ENCODE measurements at regions not wholly inside any gene's neighbourhood (a gene's known extent, or its start where the extent isn't known, plus 50 kb on each side); places are given as distances from the start of the nearest gene placed in this dataset.

GRCh38 chr14:34040766-34041165, 89.9 kb upstream of the EGLN3 start:
- TF ChIP-seq POLR2A (IDR thresholded peaks at IDR 0.05; ENCODE audit: low read depth, low read length) (no peak), POLR2AphosphoS5 (IDR thresholded peaks at IDR 0.05; ENCODE audit: insufficient read depth, low read depth, low read length) (no peak), MYC (IDR thresholded peaks at IDR 0.05; ENCODE audit: low read depth, low read length) (no peak), CTCF (IDR thresholded peaks at IDR 0.05; ENCODE audit: extremely low read depth in 1 of 2, insufficient read depth in 1 of 2, low read depth in 1 of 2, low read length in 2 of 2) (no peak), JUN (IDR thresholded peaks at IDR 0.05; ENCODE audit: borderline replicate concordance, insufficient read depth, insufficient read length, low read depth) (no peak), MAX (IDR thresholded peaks at IDR 0.05; ENCODE audit: insufficient read depth, insufficient read length) (no peak), EZH2 (IDR thresholded peaks at IDR 0.05; ENCODE audit: borderline replicate concordance, low read depth, low read length, severe bottlenecking) (no peak)
- Histone ChIP-seq H3K36me3 (ENCODE audit: control insufficient read depth in 2 of 2, extremely low read depth in 1 of 2, insufficient read depth in 2 of 2, low read length in 2 of 2) (no peaks in the 10 kb centered on the region), H3K27ac (ENCODE audit: insufficient read depth, low read depth, low read length) (no peak overlapping the region), H2AFZ (ENCODE audit: low read depth, low read length) (no peak overlapping the region), H4K20me1 (replicated peaks; ENCODE audit: control insufficient read depth, extremely low read depth, insufficient read depth, low read length) (no peaks in the 10 kb centered on the region), H3K9ac (replicated peaks; ENCODE audit: extremely low read depth, insufficient read depth, low read length) (no peak overlapping the region), H3K4me2 (ENCODE audit: insufficient read depth, low read length) (no peak overlapping the region), H3K79me2 (ENCODE audit: control insufficient read depth, insufficient read depth, low read length) (no peaks in the 10 kb centered on the region), H3K4me1 (ENCODE audit: control insufficient read depth, extremely low read depth, insufficient read depth, low read length) (peaks cover 9% of the 10 kb centered on the region), H3K27me3 (ENCODE audit: control insufficient read depth in 2 of 2, insufficient read depth in 2 of 2, low read length in 2 of 2) (peaks cover 0 to 1% of the 10 kb centered on the region in 2 experiments), H3K9me1 (replicated peaks; ENCODE audit: control insufficient read depth, extremely low read depth, insufficient read depth, low read length) (no peaks in the 10 kb centered on the region), H3K9me3 (replicated peaks; ENCODE audit: control insufficient read depth, insufficient read depth, low read length) (no peaks in the 10 kb centered on the region), H3K4me3 (replicated peaks in 1 of 3; ENCODE audit: insufficient read depth in 1 of 3, low read depth in 1 of 3, low read length in 3 of 3) (no peak overlapping the region)
- no TSS peak for BruUV-seq (replicated peaks)
- DNase-seq (ENCODE audit: low read depth, low spot score), result no peak
- intact Hi-C loops (cut with micrococcal nuclease), result no loop called here
- no peak for FAIRE-seq
- ChIA-PET CTCF (no interaction called here), POLR2A (no interaction called here)
- dilution Hi-C loops (cut with MboI; ENCODE audit: extremely low pct_ligation_motif_present, low sequenced_read_pairs), result no loop called here

Measured in endothelial cell of umbilical vein (primary cell).